Nephron progenitor cell (in vitro differentiated cells): ENCODE measurements at regions not wholly inside any gene's neighbourhood (a gene's known extent, or its start where the extent isn't known, plus 50 kb on each side); places are given as distances from the start of the nearest gene placed in this dataset.
A peak's percentile ranks its signal among the peaks of the same experiment; 100 is the strongest.

Experiments used
- DNase-seq: peaks from one replicate; pipeline ENCODE4 v3.0.0; 2021
- H3K27ac Mint-ChIP-seq: 2 replicates; pipeline ENCODE4 v1.8.0; 2021; ENCODE audit warnings: mild to moderate bottlenecking, moderate library complexity, mixed read lengths
- H3K27me3 Mint-ChIP-seq: 2 replicates; pipeline ENCODE4 v1.8.0; 2021; ENCODE audit warnings: mild to moderate bottlenecking, low read depth, mixed read lengths; ENCODE audit not compliant: poor library complexity
- H3K36me3 Mint-ChIP-seq: 2 replicates; pipeline ENCODE4 v1.8.0; 2021; ENCODE audit warnings: low read depth, mixed read lengths
- H3K4me1 Mint-ChIP-seq: 2 replicates; pipeline ENCODE4 v1.8.0; 2021; ENCODE audit warnings: mixed read lengths
- H3K4me3 Mint-ChIP-seq: 2 replicates; pipeline ENCODE4 v1.8.0; 2021; ENCODE audit warnings: mild to moderate bottlenecking, moderate library complexity, mixed read lengths
- H3K9me3 Mint-ChIP-seq: 2 replicates; pipeline ENCODE4 v1.8.0; 2021; ENCODE audit warnings: mild to moderate bottlenecking, moderate library complexity, mixed read lengths
- TF ChIP-seq, protein P1 (sequence below): fragments of 200-600 bp; sonication (generic); IDR thresholded peaks from 2 replicates; pipeline ENCODE4 v1.5.0; 2021; ENCODE audit warnings: antibody characterized with exemption

GRCh38 chr4:175435381-175435783 lies 376.7 kb downstream of the GPM6A start:
- Mint-ChIP-seq H3K9me3 (no peaks in the 10 kb centered on the region), H3K36me3 (no peaks in the 10 kb centered on the region), H3K4me3 (no peak overlapping the region), H3K27me3 (no peaks in the 10 kb centered on the region), H3K4me1 (peaks cover 5% of the 10 kb centered on the region), H3K27ac (peak overlapping the region; percentile 73)
- TF ChIP-seq, protein P1, sequence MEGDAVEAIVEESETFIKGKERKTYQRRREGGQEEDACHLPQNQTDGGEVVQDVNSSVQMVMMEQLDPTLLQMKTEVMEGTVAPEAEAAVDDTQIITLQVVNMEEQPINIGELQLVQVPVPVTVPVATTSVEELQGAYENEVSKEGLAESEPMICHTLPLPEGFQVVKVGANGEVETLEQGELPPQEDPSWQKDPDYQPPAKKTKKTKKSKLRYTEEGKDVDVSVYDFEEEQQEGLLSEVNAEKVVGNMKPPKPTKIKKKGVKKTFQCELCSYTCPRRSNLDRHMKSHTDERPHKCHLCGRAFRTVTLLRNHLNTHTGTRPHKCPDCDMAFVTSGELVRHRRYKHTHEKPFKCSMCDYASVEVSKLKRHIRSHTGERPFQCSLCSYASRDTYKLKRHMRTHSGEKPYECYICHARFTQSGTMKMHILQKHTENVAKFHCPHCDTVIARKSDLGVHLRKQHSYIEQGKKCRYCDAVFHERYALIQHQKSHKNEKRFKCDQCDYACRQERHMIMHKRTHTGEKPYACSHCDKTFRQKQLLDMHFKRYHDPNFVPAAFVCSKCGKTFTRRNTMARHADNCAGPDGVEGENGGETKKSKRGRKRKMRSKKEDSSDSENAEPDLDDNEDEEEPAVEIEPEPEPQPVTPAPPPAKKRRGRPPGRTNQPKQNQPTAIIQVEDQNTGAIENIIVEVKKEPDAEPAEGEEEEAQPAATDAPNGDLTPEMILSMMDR: no peak
- DNase-seq: no peak

GRCh38 chr4:175436196-175436595 lies 375.9 kb downstream of the GPM6A start:
- Mint-ChIP-seq H3K9me3 (no peaks in the 10 kb centered on the region), H3K36me3 (no peaks in the 10 kb centered on the region), H3K4me3 (no peak overlapping the region), H3K27ac (no peak overlapping the region), H3K27me3 (no peaks in the 10 kb centered on the region), H3K4me1 (peaks cover 5% of the 10 kb centered on the region)
- DNase-seq: no peak
- TF ChIP-seq, protein P1: no peak

- DNase-seq: no peak
- TF ChIP-seq, protein P1: no peak
Observed at GRCh38 chr4:175440786-175441185, 371.3 kb downstream of the GPM6A start.

DNA sequence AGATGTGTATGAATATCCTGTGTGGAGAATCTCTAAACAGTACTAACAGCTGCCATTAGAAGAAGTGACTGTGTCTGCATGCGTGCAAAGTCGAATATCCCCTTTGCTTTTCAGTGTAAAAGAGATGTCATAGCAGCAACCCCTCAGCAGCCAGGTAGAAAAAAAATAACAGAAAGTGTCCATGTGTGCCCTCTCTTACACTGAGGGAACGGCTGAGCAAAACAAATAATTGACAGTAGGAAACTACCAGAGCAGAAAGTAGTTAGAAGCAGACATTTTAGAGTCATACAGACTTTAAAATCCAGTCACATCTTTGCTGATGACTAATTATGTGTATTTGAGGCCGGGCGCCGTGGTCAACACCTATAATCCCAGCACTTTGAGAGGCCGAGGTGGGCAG lies 370.8 kb downstream of the GPM6A start:
- Mint-ChIP-seq H3K4me3 (no peak overlapping the region), H3K27me3 (peaks cover 4% of the 10 kb centered on the region), H3K36me3 (no peaks in the 10 kb centered on the region), H3K9me3 (no peaks in the 10 kb centered on the region), H3K4me1 (no peaks in the 10 kb centered on the region), H3K27ac (peak overlapping the region; percentile 47)
- no peak for DNase-seq
- TF ChIP-seq, protein P1: no peak

More at GRCh38 chr4:175440786-175441185, 371.3 kb downstream of the GPM6A start:
- Mint-ChIP-seq H3K27ac (no peak overlapping the region), H3K9me3 (no peaks in the 10 kb centered on the region), H3K27me3 (peaks cover 4% of the 10 kb centered on the region), H3K4me1 (no peaks in the 10 kb centered on the region), H3K36me3 (no peaks in the 10 kb centered on the region), H3K4me3 (no peak overlapping the region)

DNA sequence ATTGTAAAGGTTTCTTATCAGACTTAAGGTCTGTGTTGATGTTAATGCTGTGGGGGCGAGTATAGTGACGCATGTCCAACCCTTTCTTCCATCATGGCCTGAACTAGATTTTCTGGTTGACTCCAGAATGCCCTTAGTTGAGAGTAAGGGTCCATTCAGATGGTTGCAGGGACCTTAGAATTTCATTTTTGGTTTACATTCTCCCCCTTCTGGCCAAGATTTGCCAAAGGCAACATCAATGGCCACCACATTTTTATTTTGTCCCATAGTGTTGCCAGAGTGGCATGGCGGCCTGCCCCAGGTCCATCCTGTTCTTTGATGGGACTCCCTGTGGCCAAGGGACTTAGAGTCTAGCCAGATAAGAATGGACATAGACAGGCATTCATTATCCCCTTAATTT lies 368.5 kb downstream of the GPM6A start:
- TF ChIP-seq, protein P1: no peak
- no peaks in the 10 kb centered on the region for H3K9me3 Mint-ChIP-seq
- no peak overlapping the region for H3K27ac Mint-ChIP-seq

DNA sequence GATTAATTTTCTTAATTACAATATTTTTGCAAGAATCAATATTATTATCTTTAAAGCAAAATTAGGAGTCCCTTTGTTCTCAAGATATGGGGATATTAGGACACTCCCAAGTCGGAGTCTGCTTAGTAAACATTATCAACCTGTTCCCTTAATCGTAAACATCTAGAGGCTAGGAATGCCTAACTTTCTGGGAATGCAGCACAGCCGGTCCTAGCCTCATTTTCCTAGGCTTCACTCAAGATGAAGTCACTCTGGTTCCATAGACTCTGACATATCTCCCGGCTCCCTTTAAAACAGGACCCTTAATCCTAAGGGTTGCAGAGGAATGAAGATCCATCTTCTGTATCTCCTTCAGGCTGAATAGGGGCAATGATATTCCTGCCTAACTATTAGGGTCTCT lies 367.6 kb downstream of the GPM6A start:
- H3K4me1 Mint-ChIP-seq: no peaks in the 10 kb centered on the region
- TF ChIP-seq, protein P1: no peak
- no peak overlapping the region for H3K4me3 Mint-ChIP-seq
- no peak overlapping the region for H3K27ac Mint-ChIP-seq
- no peaks in the 10 kb centered on the region for H3K9me3 Mint-ChIP-seq
- no peak for DNase-seq
- peaks cover 4% of the 10 kb centered on the region for H3K27me3 Mint-ChIP-seq
- no peaks in the 10 kb centered on the region for H3K36me3 Mint-ChIP-seq

More for the DNA sequence above, 368.5 kb downstream of the GPM6A start:
- DNase-seq: no peak
- Mint-ChIP-seq H3K4me1 (no peaks in the 10 kb centered on the region), H3K4me3 (no peak overlapping the region), H3K27me3 (peaks cover 4% of the 10 kb centered on the region), H3K36me3 (no peaks in the 10 kb centered on the region)
